B cell (primary cell): ENCODE measurements at regions not wholly inside any gene's neighbourhood (a gene's known extent, or its start where the extent isn't known, plus 50 kb on each side); places are given as distances from the start of the nearest gene placed in this dataset.
"Not testable (repeated sequence)": the region's sequence is repeated elsewhere in the genome, so short reads cannot be mapped to it uniquely, and the experiment has no call there.

ENCODE experiments used
- EZH2 ChIP-seq: IDR thresholded peaks from 2 replicates; pipeline ENCODE4 v1.6.1; 2012; ENCODE audit warnings: borderline replicate concordance, low read depth, mild to moderate bottlenecking, moderate library complexity, low read length; ENCODE audit not compliant: insufficient read depth, poor library complexity, severe bottlenecking
- TF ChIP-seq, protein P1 (sequence below): fragments of 200-600 bp; IDR thresholded peaks from one replicate; pipeline ENCODE4 v1.8.0; 2022; ENCODE audit warnings: antibody characterized with exemption, mild to moderate bottlenecking

DNA sequence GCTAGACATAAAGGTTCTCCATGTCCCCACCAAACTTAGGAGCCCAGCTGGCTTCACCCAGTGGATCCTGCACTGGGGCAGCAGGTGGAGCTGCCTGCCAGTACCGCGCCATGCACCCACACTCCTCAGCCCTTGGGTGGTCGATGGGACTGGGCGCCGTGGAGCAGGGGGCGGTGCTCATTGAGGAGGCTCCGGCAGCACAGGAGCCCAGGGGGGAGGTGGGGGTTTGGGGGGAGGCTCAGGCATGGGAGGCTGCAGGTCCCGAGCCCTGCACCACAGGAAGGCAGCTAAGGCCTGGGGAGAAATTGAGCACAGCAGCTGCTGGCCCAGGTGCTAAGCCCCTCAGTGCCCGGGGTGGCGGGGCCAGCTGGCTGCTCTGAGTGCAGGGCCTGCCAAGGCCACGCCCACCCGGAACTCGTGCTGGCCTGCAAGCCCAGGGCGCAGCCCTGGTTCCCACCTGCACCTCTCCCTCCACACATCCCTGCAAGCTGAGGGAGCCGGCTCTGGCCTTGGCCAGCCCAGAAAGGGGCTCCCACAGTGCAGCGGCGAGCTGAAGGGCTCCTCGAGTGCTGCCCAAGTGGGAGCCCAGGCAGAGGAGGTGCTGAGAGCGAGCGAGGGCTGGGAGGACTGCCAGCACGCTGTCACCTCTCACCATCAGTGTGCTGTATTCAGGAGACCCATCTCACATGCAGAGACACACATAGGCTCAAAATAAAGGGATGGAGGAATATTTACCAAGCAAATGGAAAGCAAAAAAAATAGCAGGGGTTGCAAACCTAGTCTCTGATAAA is 422.5 kb downstream of the NUP35 start:
- TF ChIP-seq, protein P1, sequence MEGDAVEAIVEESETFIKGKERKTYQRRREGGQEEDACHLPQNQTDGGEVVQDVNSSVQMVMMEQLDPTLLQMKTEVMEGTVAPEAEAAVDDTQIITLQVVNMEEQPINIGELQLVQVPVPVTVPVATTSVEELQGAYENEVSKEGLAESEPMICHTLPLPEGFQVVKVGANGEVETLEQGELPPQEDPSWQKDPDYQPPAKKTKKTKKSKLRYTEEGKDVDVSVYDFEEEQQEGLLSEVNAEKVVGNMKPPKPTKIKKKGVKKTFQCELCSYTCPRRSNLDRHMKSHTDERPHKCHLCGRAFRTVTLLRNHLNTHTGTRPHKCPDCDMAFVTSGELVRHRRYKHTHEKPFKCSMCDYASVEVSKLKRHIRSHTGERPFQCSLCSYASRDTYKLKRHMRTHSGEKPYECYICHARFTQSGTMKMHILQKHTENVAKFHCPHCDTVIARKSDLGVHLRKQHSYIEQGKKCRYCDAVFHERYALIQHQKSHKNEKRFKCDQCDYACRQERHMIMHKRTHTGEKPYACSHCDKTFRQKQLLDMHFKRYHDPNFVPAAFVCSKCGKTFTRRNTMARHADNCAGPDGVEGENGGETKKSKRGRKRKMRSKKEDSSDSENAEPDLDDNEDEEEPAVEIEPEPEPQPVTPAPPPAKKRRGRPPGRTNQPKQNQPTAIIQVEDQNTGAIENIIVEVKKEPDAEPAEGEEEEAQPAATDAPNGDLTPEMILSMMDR, result not testable (repeated sequence)
- TF ChIP-seq EZH2, result not testable (repeated sequence)
